SK-N-SH treated with all-trans-retinoic acid at 6 μM for 48 hours (cell line): ENCODE measurements at regions not wholly inside any gene's neighbourhood (a gene's known extent, or its start where the extent isn't known, plus 50 kb on each side); places are given as distances from the start of the nearest gene placed in this dataset.

Experiments
- ATAC-seq: fragments of 200-7000 bp; cut with Tn5 transposase; 3 replicates; pipeline ENCODE4 v1.9.1; 2020; ENCODE audit warnings: mild to moderate bottlenecking, moderate library complexity
- ARNTL ChIP-seq: fragments of 450-650 bp; formaldehyde crosslinking; IDR thresholded peaks from 2 replicates; pipeline ENCODE4 v1.5.0; 2020; ENCODE audit warnings: low read depth, mild to moderate bottlenecking, moderate library complexity, borderline replicate concordance
- BACH2 ChIP-seq: fragments of 250-450 bp; sonication (Bioruptor Pico); IDR thresholded peaks from 2 replicates; pipeline ENCODE4 v1.9.0; 2021; ENCODE audit warnings: mild to moderate bottlenecking, borderline replicate concordance
- CSDC2 ChIP-seq: fragments of 250-450 bp; sonication (Bioruptor Pico); IDR thresholded peaks from 2 replicates; pipeline ENCODE4 v1.5.0; 2020; ENCODE audit warnings: mild to moderate bottlenecking, moderate library complexity
- ESRRG ChIP-seq: fragments of 250-450 bp; sonication (Bioruptor Pico); IDR thresholded peaks from 2 replicates; pipeline ENCODE4 v1.6.1; 2021; ENCODE audit warnings: mild to moderate bottlenecking
- GLIS3 ChIP-seq: fragments of 250-450 bp; sonication (Bioruptor Pico); IDR thresholded peaks from 2 replicates; pipeline ENCODE4 v1.5.0; 2020; ENCODE audit warnings: mild to moderate bottlenecking, moderate library complexity
- OSR1 ChIP-seq: fragments of 250-450 bp; sonication (Bioruptor Pico); IDR thresholded peaks from 2 replicates; pipeline ENCODE4 v1.8.0; 2022; ENCODE audit warnings: moderate library complexity, mild to moderate bottlenecking, inconsistent platforms
- PPARA ChIP-seq: fragments of 250-450 bp; sonication (Bioruptor Pico); IDR thresholded peaks from 2 replicates; pipeline ENCODE4 v1.5.0; 2020; ENCODE audit warnings: mild to moderate bottlenecking, borderline replicate concordance
- RARB ChIP-seq: fragments of 250-450 bp; sonication (Bioruptor Pico); IDR thresholded peaks from 2 replicates; pipeline ENCODE4 v1.8.0; 2021; ENCODE audit warnings: mild to moderate bottlenecking, moderate library complexity
- SNAI2 ChIP-seq: fragments of 250-450 bp; sonication (Bioruptor Pico); IDR thresholded peaks from 2 replicates; pipeline ENCODE4 v1.5.0; 2020; ENCODE audit warnings: mild to moderate bottlenecking, moderate library complexity
- TCF4 ChIP-seq: fragments of 250-450 bp; sonication (Bioruptor Pico); IDR thresholded peaks from 2 replicates; pipeline ENCODE4 v1.8.0; 2021; ENCODE audit warnings: mild to moderate bottlenecking, moderate library complexity, borderline replicate concordance
- TOX ChIP-seq: fragments of 250-450 bp; sonication (Bioruptor Pico); IDR thresholded peaks from 2 replicates; pipeline ENCODE4 v1.8.0; 2021; ENCODE audit warnings: mild to moderate bottlenecking, moderate library complexity, borderline replicate concordance
- ZC3H10 ChIP-seq: fragments of 250-450 bp; sonication (Bioruptor Pico); IDR thresholded peaks from 2 replicates; pipeline ENCODE4 v1.5.1; 2021; ENCODE audit warnings: mild to moderate bottlenecking, moderate library complexity
- ZFP3 ChIP-seq: fragments of 250-450 bp; sonication (Bioruptor Pico); IDR thresholded peaks from 2 replicates; pipeline ENCODE4 v1.5.0; 2020; ENCODE audit warnings: mild to moderate bottlenecking, moderate library complexity
- ZFP30 ChIP-seq: fragments of 450-650 bp; formaldehyde crosslinking; IDR thresholded peaks from 2 replicates; pipeline ENCODE4 v1.5.0; 2022; ENCODE audit warnings: mild to moderate bottlenecking, moderate library complexity
- ZNF565 ChIP-seq: fragments of 450-650 bp; formaldehyde crosslinking; conservative IDR thresholded peaks from 2 replicates; pipeline ENCODE4 v1.5.0; 2020; ENCODE audit warnings: low read depth, mild to moderate bottlenecking, moderate library complexity
- ZNF70 ChIP-seq: fragments of 450-650 bp; formaldehyde crosslinking; IDR thresholded peaks from 2 replicates; pipeline ENCODE4 v1.5.0; 2020; ENCODE audit warnings: mild to moderate bottlenecking, moderate library complexity
- ZNF8 ChIP-seq: fragments of 450-650 bp; formaldehyde crosslinking; IDR thresholded peaks from 2 replicates; pipeline ENCODE4 v1.5.0; 2020; ENCODE audit warnings: mild to moderate bottlenecking, moderate library complexity
- TF ChIP-seq, protein P1 (sequence below): fragments of 250-450 bp; sonication (Bioruptor Pico); IDR thresholded peaks from 2 replicates; pipeline ENCODE4 v1.5.0; 2020; ENCODE audit warnings: mild to moderate bottlenecking, moderate library complexity
- TF ChIP-seq, protein P2 (sequence below): fragments of 250-450 bp; sonication (Bioruptor Pico); IDR thresholded peaks from 2 replicates; pipeline ENCODE4 v1.8.0; 2020; ENCODE audit warnings: mild to moderate bottlenecking, moderate library complexity, borderline replicate concordance
- TF ChIP-seq, protein P3 (sequence below): fragments of 250-450 bp; sonication (Bioruptor Pico); IDR thresholded peaks from 2 replicates; pipeline ENCODE4 v1.8.0; 2021; ENCODE audit warnings: low read depth, mild to moderate bottlenecking, moderate library complexity, borderline replicate concordance
- TF ChIP-seq, protein P4 (sequence below): fragments of 250-450 bp; sonication (Bioruptor Pico); IDR thresholded peaks from 2 replicates; pipeline ENCODE4 v1.5.1; 2021; ENCODE audit warnings: mild to moderate bottlenecking, moderate library complexity
- TF ChIP-seq, protein P5 (sequence below): fragments of 250-450 bp; sonication (Bioruptor Pico); IDR thresholded peaks from 2 replicates; pipeline ENCODE4 v1.5.1; 2020; ENCODE audit warnings: low read depth, mild to moderate bottlenecking, moderate library complexity

DNA sequence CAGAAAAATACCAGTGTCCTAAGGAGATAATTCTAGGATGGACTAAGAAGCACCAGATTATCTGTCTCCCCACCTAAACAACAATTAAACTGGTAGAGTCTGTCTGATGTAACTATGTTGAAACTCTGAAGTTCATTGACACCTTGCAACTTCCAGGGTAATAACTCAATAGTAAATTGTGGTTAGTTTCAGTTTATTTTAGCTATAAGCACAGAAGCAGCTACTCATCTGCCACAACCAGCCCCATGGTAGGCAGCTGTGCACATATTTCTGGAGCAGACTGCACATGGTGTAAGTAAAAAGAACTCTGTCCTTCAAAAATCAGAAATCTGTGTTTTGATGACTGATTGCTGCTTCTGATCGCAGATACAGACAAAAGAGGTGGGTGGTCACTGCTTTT, 852.1 kb downstream of the CDH11 start:
- TF ChIP-seq, protein P1, sequence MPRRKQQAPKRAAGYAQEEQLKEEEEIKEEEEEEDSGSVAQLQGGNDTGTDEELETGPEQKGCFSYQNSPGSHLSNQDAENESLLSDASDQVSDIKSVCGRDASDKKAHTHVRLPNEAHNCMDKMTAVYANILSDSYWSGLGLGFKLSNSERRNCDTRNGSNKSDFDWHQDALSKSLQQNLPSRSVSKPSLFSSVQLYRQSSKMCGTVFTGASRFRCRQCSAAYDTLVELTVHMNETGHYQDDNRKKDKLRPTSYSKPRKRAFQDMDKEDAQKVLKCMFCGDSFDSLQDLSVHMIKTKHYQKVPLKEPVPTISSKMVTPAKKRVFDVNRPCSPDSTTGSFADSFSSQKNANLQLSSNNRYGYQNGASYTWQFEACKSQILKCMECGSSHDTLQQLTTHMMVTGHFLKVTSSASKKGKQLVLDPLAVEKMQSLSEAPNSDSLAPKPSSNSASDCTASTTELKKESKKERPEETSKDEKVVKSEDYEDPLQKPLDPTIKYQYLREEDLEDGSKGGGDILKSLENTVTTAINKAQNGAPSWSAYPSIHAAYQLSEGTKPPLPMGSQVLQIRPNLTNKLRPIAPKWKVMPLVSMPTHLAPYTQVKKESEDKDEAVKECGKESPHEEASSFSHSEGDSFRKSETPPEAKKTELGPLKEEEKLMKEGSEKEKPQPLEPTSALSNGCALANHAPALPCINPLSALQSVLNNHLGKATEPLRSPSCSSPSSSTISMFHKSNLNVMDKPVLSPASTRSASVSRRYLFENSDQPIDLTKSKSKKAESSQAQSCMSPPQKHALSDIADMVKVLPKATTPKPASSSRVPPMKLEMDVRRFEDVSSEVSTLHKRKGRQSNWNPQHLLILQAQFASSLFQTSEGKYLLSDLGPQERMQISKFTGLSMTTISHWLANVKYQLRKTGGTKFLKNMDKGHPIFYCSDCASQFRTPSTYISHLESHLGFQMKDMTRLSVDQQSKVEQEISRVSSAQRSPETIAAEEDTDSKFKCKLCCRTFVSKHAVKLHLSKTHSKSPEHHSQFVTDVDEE (CRISPR knock-in tag) = no peak
- TF ChIP-seq ZNF8 (CRISPR knock-in tag) (no peak), ESRRG (CRISPR knock-in tag) (no peak), ZC3H10 (CRISPR knock-in tag) (no peak), ZNF70 (CRISPR knock-in tag) (no peak), RARB (no peak), TOX (no peak), GLIS3 (CRISPR knock-in tag) (no peak), BACH2 (no peak), ZFP3 (CRISPR knock-in tag) (no peak), CSDC2 (no peak), ZFP30 (CRISPR knock-in tag) (no peak), OSR1 (CRISPR knock-in tag) (no peak), TCF4 (CRISPR knock-in tag) (no peak)
- TF ChIP-seq, protein P2, sequence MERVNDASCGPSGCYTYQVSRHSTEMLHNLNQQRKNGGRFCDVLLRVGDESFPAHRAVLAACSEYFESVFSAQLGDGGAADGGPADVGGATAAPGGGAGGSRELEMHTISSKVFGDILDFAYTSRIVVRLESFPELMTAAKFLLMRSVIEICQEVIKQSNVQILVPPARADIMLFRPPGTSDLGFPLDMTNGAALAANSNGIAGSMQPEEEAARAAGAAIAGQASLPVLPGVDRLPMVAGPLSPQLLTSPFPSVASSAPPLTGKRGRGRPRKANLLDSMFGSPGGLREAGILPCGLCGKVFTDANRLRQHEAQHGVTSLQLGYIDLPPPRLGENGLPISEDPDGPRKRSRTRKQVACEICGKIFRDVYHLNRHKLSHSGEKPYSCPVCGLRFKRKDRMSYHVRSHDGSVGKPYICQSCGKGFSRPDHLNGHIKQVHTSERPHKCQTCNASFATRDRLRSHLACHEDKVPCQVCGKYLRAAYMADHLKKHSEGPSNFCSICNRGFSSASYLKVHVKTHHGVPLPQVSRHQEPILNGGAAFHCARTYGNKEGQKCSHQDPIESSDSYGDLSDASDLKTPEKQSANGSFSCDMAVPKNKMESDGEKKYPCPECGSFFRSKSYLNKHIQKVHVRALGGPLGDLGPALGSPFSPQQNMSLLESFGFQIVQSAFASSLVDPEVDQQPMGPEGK (CRISPR knock-in tag) = no peak
- TF ChIP-seq, protein P3, sequence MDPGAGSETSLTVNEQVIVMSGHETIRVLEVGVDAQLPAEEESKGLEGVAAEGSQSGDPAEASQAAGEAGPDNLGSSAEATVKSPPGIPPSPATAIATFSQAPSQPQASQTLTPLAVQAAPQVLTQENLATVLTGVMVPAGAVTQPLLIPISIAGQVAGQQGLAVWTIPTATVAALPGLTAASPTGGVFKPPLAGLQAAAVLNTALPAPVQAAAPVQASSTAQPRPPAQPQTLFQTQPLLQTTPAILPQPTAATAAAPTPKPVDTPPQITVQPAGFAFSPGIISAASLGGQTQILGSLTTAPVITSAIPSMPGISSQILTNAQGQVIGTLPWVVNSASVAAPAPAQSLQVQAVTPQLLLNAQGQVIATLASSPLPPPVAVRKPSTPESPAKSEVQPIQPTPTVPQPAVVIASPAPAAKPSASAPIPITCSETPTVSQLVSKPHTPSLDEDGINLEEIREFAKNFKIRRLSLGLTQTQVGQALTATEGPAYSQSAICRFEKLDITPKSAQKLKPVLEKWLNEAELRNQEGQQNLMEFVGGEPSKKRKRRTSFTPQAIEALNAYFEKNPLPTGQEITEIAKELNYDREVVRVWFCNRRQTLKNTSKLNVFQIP (CRISPR knock-in tag) = no peak
- TF ChIP-seq, protein P4, sequence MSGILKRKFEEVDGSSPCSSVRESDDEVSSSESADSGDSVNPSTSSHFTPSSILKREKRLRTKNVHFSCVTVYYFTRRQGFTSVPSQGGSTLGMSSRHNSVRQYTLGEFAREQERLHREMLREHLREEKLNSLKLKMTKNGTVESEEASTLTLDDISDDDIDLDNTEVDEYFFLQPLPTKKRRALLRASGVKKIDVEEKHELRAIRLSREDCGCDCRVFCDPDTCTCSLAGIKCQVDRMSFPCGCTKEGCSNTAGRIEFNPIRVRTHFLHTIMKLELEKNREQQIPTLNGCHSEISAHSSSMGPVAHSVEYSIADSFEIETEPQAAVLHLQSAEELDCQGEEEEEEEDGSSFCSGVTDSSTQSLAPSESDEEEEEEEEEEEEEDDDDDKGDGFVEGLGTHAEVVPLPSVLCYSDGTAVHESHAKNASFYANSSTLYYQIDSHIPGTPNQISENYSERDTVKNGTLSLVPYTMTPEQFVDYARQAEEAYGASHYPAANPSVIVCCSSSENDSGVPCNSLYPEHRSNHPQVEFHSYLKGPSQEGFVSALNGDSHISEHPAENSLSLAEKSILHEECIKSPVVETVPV (CRISPR knock-in tag) = no peak
- no peak for ATAC-seq

DNA sequence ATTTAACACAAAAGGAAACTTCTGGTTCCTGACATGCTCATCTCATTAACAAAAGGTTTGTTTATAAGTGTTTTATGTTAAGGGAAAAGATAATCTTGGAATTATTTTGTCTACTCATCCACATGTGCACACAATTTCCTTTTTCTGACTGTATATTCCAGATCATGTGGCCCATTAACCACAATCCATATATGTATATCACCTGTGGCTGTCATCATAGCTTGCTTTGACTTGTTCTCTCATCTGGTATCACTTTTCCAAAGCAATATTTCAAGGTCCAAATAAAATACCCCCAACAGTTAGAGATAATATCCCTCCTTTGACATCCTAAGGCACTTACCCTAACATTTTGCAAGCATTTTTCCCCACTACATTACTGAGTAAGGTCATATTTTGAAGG, 856.1 kb downstream of the CDH11 start:
- ATAC-seq = no peak
- TF ChIP-seq TCF4 (CRISPR knock-in tag) (no peak), ZNF8 (CRISPR knock-in tag) (no peak), SNAI2 (CRISPR knock-in tag) (no peak), CSDC2 (no peak), ZNF565 (no peak), ZFP3 (CRISPR knock-in tag) (no peak), RARB (no peak), PPARA (CRISPR knock-in tag) (no peak), BACH2 (no peak), GLIS3 (CRISPR knock-in tag) (no peak), ZFP30 (CRISPR knock-in tag) (no peak), OSR1 (CRISPR knock-in tag) (no peak), ARNTL (no peak)
- TF ChIP-seq, protein P5, sequence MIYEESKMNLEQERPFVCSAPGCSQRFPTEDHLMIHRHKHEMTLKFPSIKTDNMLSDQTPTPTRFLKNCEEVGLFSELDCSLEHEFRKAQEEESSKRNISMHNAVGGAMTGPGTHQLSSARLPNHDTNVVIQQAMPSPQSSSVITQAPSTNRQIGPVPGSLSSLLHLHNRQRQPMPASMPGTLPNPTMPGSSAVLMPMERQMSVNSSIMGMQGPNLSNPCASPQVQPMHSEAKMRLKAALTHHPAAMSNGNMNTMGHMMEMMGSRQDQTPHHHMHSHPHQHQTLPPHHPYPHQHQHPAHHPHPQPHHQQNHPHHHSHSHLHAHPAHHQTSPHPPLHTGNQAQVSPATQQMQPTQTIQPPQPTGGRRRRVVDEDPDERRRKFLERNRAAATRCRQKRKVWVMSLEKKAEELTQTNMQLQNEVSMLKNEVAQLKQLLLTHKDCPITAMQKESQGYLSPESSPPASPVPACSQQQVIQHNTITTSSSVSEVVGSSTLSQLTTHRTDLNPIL (CRISPR knock-in tag) = no peak
- TF ChIP-seq, protein P3 (CRISPR knock-in tag) = no peak
- TF ChIP-seq, protein P1 (CRISPR knock-in tag) = no peak
- TF ChIP-seq, protein P4 (CRISPR knock-in tag) = no peak
